ENCODE measurements at regions not wholly inside any gene's neighbourhood (a gene's known extent, or its start where the extent isn't known, plus 50 kb on each side); places are given as distances from the start of the nearest gene placed in this dataset.

DNA sequence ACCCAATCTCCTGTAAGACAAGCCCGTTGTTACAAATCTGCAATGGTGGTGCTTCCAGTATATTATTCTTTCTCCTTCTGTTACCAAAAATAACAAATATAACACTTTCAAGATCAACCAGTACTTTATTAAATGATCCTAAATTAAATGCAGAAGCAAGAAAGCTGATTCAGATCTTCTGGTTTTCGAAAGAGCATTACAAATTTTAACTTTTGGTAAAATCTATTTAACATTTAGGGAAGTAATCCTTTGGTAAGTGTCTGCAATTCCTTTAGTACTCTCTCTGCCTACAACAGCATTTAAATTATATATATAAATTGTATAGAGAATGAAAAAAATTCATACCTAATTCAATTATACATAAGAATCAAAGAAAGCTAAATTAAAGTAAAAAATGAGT, 198.6 kb upstream of the HMCN1 start:
- H3K4me1 ChIP-seq: no peaks in the 10 kb centered on the region
- no peaks in the 10 kb centered on the region for H3K27me3 ChIP-seq
- no peak overlapping the region for H3K27ac ChIP-seq
- H3K9me3 ChIP-seq: no peaks in the 10 kb centered on the region
- no peak for DNase-seq
- TF ChIP-seq, protein P1, sequence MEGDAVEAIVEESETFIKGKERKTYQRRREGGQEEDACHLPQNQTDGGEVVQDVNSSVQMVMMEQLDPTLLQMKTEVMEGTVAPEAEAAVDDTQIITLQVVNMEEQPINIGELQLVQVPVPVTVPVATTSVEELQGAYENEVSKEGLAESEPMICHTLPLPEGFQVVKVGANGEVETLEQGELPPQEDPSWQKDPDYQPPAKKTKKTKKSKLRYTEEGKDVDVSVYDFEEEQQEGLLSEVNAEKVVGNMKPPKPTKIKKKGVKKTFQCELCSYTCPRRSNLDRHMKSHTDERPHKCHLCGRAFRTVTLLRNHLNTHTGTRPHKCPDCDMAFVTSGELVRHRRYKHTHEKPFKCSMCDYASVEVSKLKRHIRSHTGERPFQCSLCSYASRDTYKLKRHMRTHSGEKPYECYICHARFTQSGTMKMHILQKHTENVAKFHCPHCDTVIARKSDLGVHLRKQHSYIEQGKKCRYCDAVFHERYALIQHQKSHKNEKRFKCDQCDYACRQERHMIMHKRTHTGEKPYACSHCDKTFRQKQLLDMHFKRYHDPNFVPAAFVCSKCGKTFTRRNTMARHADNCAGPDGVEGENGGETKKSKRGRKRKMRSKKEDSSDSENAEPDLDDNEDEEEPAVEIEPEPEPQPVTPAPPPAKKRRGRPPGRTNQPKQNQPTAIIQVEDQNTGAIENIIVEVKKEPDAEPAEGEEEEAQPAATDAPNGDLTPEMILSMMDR (IDR thresholded peaks at IDR 0.05): no peak
- no peaks in the 10 kb centered on the region for H3K36me3 ChIP-seq
- no peak overlapping the region for H3K4me3 ChIP-seq

DNA sequence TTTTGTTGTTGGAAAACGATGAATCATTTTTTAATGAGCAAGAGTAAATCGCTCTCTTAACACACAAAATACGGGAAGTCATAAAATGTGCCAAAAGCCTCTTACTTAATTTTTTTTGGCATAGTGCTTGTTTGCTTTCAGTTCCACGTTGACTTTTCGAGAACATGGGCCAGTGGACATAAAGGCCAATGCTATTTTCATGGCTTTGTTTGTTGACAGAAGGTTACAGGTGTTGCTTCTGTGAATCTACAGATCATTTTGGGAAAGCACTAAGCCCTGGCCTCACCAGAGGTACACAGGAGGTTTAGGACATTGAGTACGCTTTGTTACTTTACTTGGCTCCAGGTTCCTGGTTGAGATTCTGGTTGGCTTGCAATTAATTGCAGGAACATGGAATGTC, 199.4 kb upstream of the HMCN1 start:
- no peaks in the 10 kb centered on the region for H3K27me3 ChIP-seq
- H3K27ac ChIP-seq: no peak overlapping the region
- TF ChIP-seq, protein P1 (IDR thresholded peaks at IDR 0.05): no peak
- TF ChIP-seq POLR2A (IDR thresholded peaks at IDR 0.05): no peak
- no peak overlapping the region for H3K4me3 ChIP-seq
- H3K9me3 ChIP-seq: no peaks in the 10 kb centered on the region
- H3K36me3 ChIP-seq: no peaks in the 10 kb centered on the region
- DNase-seq: no peak
- H3K4me1 ChIP-seq: no peaks in the 10 kb centered on the region

DNA sequence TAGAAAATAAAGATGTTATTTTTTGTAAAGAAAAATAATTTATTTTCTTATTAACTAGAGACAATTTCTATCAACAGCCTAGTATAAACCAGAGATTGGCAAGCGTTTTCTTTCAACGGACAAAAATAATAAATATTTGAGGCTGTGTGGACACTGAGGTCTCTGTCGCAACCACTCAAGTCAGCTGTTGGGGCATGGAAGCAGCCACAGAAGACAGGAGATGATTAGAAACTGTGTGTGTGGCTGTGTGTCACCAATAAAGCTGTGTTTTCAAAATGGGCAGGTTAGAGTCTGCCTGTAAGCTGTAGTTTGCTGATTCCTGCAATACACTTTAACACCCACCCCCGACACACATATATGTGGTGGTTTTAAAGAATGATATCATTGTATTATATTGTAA, 200.6 kb upstream of the HMCN1 start:
- no peaks in the 10 kb centered on the region for H3K9me3 ChIP-seq
- H3K36me3 ChIP-seq: no peaks in the 10 kb centered on the region
- TF ChIP-seq, protein P1 (IDR thresholded peaks at IDR 0.05): no peak
- no peak for TF ChIP-seq POLR2A (IDR thresholded peaks at IDR 0.05)
- no peak overlapping the region for H3K27ac ChIP-seq
- no peak for DNase-seq
- no peak overlapping the region for H3K4me3 ChIP-seq
- no peaks in the 10 kb centered on the region for H3K4me1 ChIP-seq
- no peaks in the 10 kb centered on the region for H3K27me3 ChIP-seq

DNA sequence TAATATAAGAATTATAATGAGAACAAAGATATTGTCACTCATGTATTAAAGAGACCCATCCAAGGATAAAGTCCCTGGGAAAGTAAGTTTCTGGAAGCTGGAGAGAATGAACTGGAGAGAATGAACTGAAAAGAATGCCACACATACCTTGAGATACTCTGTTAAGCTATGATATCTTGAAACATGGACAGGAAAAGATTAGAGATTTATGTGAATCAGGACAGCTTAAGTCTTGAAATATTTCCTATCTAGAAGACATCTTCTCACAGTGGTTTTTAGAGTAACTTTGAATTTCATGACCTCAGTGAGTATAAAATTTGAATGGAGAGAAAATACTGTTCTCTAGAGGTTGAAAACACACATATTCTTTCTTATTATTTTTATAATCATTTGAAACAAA, 201.3 kb upstream of the HMCN1 start:
- Histone ChIP-seq H3K36me3 (no peaks in the 10 kb centered on the region), H3K27me3 (no peaks in the 10 kb centered on the region), H3K4me1 (peaks cover 0 to 3% (median 0%) of the 10 kb centered on the region in 4 donors), H3K4me3 (no peak overlapping the region), H3K27ac (no peak overlapping the region), H3K9me3 (no peaks in the 10 kb centered on the region)
- TF ChIP-seq, protein P1 (IDR thresholded peaks at IDR 0.05): no peak
- no peak for DNase-seq

DNA sequence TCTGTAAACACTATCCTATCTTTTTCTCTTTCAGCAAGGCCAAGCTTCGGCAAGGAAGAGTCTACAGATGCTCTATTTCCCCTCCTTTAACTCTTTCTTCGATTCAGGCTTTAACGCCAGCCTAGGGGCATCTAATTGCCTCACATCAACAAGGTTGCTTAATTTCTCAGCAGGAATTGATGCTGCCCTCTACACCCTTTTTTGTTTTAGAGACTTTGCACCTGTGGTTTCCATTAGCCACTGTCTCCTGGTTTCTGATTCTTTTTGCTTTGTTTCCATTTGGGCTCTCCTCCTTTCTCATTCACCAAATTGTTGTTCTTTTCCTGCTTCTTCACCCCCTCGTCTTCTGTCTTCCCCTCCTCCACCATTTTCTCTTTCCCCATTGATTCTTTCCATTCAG, 202.4 kb upstream of the HMCN1 start:
- Histone ChIP-seq H3K27ac (no peak overlapping the region), H3K36me3 (no peaks in the 10 kb centered on the region), H3K27me3 (no peaks in the 10 kb centered on the region), H3K9me3 (no peaks in the 10 kb centered on the region), H3K4me3 (no peak overlapping the region), H3K4me1 (peaks cover 0 to 3% (median 0%) of the 10 kb centered on the region in 4 donors)
- TF ChIP-seq, protein P1 (IDR thresholded peaks at IDR 0.05): no peak
- TF ChIP-seq POLR2A (IDR thresholded peaks at IDR 0.05): no peak
- no peak for DNase-seq

DNA sequence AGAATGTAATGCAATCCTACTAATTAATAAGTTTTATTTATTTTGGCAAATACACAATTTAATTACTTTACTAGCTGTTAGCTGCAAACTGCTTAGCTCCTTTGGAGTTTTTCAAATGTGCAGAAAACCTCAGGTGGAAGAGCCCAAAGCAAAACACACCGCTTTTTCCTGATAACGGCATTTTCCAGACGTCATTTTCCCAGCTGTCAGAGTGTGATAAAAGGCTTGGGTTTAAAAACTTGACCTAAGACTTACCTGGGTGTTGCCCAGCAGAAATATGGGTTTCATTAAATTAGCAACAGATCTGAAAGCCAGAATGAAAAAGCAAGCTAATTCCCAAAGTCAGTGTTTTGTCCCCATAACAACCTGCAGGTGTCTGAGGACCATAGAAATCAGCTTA, 204.0 kb upstream of the HMCN1 start:
- no peak for TF ChIP-seq POLR2A (IDR thresholded peaks at IDR 0.05)
- TF ChIP-seq, protein P1 (IDR thresholded peaks at IDR 0.05): no peak
- no peaks in the 10 kb centered on the region for H3K9me3 ChIP-seq
- no peak for DNase-seq

More for the DNA sequence above, 204.0 kb upstream of the HMCN1 start:
- H3K27me3 ChIP-seq: no peaks in the 10 kb centered on the region
- peaks cover 0 to 3% (median 0%) of the 10 kb centered on the region in 4 donors for H3K4me1 ChIP-seq
- H3K27ac ChIP-seq: no peak overlapping the region
- H3K4me3 ChIP-seq: no peak overlapping the region
- H3K36me3 ChIP-seq: no peaks in the 10 kb centered on the region
